Fibroblast of the conjunctiva (primary cell): ENCODE measurements at regions not wholly inside any gene's neighbourhood (a gene's known extent, or its start where the extent isn't known, plus 50 kb on each side); places are given as distances from the start of the nearest gene placed in this dataset.

Experiments
- DNase-seq: peaks from one replicate; pipeline ENCODE4 v3.0.0-alpha.2; 2010; ENCODE audit warnings: low read depth

DNA sequence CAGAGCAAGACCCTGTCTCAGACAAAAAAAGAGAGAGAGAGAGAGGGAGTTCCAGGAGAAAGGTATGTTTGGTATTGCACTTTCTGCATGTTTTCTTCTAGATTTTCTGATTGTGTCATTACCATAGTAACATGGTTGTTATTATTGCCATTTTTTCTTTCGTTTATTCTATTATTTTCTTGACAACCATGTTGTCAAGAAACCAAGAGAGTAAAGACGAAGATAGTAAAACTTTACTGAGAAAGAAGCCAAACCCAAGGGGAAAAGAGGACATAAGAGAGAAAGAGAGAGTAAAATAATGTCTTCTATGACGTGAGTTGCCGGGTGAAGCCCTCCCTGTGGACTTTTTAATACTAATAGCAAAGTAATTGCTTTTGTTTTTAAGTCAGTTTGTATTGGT is 1186.0 kb upstream of the SEL1L start:
- DNase-seq: no peak

DNA sequence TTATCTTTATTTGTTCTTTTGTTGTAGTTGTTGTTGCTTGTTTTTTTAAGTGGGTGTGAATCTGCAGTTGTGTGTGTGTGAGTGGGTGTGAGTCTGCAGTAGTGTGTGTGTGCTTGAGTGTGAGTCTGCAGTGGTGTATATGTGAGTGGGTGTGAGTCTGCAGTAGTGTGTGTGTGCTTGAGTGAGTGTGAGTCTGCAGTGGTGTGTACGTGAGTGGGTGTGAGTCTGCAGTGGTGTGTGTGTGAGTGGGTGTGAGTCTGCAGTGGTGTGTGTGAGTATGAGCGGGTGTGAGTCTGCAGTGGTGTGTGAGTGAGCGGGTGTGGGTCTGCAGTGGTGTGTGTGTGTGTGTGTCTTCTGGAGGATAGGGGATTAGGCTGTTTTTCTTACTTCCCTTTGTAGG is 1186.8 kb upstream of the SEL1L start:
- DNase-seq: no peak

DNA sequence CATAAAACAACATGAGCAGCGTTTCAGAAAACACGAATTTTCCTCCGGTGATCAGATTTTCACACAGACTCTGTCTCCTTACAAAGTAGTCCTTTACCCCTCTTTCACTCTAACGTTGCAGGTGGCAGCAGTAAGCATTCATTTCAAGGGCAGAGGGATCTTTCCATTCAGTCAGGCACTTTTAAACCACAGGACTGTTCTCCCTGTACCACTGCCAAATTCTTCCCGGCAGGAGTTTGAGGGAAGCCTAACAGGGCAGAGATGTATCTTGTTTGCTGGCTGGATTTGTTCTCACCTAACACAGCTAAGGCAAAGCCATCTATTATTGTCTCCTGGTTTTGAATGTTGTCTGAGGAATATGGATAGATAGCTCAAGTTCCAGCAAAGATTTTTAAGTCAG is 1187.3 kb upstream of the SEL1L start:
- DNase-seq: no peak

DNA sequence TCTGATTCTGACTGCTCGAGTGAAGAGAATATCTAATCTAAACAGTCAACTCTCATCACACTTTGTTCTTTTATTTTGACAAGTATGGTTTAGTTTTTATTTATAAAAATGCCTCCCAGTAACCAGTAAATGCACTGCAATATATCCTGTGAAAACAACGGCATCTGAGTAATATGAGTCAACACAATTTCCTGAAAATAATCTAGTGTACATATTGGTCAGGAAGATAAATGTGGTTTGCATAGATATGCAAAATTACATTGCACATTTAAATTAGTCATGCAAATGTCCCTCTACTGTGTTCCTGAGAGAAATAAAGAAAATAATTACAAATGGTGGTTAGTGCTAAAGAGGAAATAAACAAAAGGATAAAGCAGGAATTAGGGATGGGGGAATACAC is 1190.7 kb upstream of the SEL1L start:
- DNase-seq: no peak

DNA sequence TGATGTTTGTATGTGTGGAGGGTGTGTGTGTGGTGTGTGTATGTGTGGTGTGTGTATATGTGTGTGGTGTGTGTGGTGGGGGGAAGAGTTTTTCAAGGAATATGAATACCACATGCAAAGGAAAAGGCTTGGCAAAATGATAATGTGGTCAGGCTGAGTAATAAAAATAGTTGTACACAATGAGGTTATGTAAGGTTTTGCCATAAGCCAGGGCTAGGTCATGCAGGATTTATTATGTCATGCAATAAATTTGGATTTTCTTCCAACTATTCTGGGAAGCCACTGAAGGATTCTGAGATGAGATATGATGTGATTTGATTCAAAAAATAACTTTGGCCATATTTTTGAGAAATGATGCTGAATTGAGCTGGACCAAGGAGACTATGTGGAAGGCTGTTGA is 1191.6 kb upstream of the SEL1L start:
- DNase-seq: no peak

DNA sequence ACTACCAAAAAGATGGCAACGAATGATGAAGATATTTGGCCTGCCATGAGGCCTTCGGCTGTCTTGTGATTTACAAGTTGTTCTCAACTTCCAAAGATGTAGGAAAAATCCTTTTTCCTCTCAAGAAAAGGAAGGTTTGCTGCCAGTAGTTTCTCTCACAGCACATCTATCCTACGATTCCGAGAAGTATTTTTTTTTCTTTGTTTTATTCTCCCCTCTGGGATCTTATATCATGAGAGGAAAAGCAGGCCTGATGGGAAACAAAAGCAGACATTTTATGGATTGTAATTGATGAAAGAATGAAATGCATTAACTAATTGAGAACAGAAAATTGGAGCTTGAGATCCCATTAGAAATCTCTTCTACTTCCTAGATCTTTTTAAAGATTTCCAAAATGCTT is 1197.9 kb upstream of the SEL1L start:
- no peak for DNase-seq

DNA sequence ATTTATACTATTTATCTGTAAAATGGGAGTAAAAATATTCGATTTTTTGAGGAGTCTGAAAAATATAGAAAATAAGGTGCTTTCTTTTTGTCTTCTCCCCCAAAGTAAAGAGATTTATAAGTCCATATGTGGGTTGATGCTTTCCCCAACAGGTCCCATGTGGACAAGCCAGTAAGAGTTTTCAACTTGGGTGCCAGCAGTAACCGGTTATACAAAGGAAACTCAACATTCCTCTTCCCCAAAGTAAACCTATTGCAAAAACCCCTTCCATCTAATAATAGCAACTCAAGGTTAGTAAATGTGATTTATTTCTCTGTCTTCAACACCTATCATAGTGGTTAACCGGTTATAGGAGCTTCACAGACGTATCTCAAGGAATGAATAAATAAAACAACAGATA is 1206.9 kb upstream of the SEL1L start:
- DNase-seq: no peak

DNA sequence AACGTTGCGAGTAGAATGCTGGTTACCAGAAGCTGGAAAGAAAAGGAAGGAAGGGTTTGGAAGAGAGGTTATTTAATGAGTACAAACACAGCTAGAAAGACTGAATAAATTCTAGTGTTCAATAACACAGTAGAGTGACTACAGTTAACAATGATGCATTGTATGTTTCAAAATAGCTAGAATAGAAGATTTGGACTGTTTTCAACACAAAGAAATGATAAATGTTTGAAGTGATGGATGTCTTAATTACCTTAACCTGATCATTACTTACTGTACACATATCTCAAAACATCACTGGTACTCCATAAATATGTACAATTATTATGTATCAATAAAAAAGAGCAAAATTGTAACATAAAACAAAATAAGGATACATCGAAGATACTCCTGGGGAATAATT is 1221.8 kb upstream of the SEL1L start:
- DNase-seq: no peak

DNA sequence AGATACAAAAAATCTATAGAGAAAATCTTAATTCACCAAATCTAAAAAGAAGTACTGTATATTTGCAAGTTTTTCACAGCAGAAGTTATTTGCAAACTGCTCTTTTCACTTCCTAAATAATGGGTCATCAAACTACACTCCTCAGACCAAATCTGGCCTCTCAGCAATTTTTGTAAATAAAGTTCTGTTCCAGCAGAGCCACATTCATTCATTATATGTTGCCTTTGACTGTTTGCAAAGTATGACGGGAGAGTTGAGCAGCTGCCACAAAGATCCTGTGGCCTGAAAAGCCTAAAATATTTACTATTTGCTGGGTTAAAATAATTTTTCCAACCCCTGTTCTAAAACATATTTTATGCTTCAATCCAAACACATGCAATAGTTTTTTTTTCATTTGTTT is 1222.3 kb upstream of the SEL1L start:
- no peak for DNase-seq

DNA sequence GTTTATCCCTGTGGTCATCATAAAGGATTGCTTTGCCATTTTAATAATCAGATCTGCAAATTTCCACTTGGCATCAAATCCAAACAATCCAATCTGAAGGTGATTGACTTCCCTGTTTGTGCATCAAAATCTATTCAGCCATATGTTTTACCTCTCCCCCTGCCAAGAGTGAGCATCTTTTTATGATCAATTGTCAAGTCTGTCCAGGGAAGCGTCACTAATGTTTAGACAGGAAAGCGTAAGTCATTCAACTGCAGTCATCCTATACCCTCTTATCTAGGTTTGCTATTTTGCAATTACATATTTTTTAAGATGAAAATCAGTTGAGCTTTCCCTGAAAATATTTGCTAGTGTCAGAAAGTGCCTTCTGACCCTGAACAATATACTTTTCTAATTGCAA is 1224.1 kb upstream of the SEL1L start:
- no peak for DNase-seq

DNA sequence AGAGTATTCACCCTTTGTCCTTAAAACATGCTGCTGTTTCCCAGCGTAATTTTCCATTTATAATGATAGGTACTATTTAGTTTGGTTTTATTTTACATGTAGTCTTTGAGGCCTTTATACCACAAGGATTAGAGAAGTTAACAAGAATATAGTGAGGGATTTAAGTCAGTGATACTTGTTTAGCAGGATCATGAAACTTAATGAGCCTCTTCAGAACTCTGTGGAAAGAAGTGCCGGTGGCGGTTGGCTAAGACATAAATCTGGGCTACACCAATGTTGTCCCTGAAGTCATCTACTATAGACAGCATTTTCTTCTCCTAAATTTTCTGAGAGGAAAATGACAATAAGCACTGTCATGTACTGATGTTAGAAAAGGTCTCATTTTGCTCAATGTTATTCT is 1226.0 kb upstream of the SEL1L start:
- no peak for DNase-seq

DNA sequence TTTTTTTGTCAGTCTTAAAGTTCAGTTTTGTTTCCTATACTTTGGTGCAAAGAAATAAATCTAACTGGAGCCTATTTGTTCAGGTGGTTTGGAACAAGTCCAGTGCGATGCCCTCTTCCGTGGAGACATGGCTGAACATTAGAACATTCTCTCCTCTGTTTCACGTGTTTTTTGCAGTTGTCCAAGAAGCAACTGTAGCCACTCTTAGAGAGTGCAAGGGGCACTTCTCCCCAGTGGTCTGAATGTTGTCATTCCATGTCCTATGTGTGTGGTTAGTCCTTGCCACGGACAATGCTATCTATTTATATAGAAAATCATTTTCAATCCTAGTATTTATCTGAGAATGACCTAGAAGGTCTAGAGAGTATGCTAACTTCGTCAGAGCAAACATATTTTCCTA is 1232.5 kb upstream of the SEL1L start:
- no peak for DNase-seq

DNA sequence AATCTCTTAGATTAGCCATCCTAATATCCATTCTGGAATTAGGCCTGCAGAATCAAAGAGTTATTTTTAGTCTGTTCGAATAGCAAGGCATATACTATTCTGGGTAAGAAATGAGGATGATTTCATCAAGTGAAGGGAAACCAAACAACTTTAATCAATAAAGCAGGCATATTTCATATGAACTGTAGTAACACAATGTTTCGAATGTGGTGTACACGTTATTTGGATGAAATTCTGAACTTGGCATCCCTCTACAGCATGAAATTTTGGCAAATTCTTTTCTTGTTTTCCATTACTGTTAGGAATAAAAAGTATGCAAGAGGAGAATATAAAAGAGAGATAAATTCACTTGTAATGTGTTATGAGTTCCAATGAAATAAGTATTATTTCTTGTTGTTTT is 1233.3 kb upstream of the SEL1L start:
- DNase-seq: no peak

DNA sequence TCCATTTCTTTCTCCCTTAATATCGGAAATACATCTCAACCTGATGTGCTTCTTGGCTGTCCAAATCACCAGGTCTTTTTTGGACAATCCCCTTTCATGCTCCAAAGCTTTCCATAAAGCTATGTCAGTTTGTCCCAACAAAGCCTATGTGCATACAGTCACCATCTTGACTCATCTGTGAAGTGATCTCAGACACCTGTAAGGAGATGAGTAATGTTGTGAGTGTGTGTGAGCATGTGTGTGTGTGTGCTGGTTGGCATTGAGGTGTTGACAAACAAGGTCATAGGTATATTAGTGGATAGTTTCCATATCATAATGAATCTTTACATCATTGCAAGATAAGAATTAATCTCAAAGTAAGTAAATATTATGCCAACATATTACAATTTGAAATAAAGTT is 1243.3 kb upstream of the SEL1L start:
- no peak for DNase-seq

DNA sequence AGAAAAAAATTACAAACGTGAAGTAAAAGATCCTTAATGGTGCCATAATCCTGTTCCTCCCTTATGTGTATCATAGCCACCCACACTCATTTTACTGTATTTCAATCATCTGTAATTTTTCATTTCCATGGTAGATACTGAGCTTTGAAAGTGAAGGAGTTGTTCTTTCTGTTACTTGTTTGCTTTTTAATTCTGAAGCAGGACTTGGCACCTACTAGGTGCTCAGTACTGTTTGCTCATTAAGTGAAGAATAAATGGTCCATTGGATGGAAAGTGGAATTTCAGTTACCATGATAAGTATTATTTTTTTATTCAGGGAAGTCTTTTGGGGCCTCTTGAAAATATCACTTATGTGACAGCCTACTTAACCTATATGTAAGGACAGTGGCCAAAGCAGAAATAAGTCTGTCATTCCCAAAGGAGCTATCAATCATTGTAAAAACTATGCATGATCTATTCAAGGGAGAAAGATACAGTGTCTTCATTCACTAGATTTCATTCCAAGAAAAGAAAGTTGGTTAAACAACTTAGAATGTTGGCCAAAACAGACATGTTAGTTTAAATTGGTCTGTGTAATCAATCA is 1244.4 kb upstream of the SEL1L start:
- DNase-seq: no peak

DNA sequence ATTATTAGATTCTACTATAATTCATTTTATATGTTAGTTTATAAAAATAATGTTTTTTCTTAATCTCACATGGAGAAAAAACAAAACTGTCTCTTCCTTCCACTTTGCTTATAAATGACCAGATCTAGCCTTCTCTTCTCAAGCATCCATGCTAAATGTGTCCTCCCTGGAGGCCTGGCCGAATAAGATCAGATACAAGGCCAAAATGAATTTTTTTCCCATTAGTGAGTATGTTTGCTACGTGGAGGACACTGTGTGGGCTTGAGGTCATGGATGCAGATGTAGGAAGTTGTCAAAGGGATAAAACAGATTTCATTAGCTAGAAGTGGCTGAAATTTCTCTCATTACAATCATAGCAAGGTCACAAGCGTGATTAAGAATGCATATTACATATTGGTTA is 1244.9 kb upstream of the SEL1L start:
- DNase-seq: no peak

DNA sequence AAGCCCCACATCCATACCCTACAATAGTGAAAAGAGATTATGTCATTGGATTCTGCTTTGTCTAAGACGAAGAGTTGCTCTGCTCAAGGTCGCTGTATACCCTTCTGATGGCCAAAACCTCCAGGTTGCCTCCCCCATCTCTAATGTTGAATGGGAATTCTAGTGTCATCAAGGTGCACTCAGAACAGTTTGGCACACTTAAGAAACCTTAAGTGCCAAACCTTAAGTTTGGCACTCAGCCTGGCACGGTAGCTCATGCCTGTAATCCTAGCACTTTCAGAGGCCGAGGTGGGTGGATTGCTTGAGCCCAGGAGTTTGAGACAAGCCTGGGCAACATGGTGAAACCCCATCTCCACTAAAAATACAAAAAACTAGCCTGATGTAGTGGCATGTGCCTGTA is 1245.6 kb upstream of the SEL1L start:
- DNase-seq: no peak

DNA sequence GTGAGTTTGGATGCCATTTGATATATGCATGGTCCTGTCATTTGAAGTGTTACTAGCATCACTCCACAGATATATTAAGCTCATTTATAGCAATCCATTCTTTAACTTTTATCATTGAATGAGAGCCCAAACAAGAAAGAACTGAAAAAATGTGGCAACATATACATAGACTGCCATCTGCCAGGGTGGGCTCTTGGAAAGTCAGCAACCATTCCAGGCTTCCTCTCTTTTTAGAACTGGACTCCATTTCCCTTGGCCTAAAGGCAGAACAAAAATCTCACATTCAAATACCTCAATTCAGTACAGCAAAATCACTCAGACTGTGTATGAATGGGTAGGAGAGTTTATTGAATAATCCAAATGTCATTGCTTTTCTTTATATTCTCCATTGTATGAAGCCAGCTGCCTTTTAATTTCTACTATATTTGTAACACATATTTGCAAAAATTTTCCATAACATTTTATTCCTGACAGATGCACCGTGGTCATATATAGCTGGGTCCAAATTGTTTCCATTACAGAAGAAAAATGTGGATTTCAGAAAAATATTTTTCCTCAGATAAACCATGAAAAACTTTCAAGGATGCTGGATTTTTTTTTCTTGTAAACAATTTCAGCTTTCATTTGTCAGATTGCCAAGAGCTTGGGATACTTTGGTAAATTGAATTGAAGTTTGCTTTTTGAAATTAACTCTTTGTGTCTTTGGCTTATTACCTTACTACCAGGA is 1252.3 kb upstream of the SEL1L start:
- no peak for DNase-seq

DNA sequence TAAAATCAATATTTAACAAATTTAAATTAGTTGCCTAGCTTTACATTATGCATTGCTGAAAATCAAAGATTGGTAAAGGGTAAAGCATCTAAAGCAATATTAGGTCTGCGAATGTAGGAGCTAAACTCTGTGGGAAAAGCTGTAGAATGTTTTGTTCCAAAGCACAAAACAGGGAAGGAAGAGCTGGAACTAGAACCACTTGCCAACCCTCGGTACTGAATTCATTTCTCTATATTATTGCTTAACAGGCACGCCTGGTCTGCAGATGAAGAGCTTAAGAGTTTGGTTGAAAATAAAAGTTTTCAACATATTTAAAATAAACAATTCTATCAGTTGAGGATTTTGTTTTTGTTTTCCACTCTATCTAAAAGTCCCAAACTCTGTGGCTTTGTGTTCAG is 1252.8 kb upstream of the SEL1L start:
- DNase-seq: no peak

DNA sequence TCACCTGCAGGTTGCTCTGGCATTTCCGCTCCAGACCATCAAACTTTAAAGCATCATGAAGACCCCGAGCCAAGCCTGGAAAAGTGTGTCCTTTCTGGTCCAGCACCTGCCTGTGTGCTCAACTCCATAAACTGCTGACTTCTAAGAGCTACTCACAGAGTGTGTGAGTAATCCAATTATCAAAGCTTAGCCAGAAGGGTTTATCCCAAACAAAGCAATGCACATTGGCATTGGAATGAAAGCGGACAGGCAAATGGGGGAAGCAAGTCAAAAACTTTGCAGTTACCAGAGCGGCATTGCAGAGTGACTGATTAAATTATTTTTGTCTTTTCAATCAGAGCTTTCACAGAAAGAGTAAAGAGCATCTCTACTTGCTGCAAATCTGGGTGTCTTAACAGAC is 1262.4 kb upstream of the SEL1L start:
- DNase-seq: no peak

DNA sequence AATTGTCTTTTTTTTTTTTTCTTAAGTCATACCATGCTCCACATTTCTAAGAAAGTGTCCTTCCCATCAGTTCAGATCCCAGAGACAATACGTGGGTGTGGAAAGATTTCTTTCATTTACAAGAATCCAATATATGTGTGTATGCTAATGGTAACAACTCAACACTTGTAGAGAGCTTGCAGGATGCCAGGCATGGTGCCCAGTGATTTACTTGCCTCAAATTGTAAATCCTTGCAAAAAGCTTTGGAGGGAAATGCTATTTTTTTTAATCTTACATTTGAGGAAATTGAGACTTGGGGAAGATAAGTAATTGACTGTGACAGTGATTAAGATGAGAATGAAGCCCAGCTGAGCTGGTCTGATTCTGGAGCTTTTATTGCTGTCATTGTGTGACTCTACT is 1264.6 kb upstream of the SEL1L start:
- DNase-seq: no peak

DNA sequence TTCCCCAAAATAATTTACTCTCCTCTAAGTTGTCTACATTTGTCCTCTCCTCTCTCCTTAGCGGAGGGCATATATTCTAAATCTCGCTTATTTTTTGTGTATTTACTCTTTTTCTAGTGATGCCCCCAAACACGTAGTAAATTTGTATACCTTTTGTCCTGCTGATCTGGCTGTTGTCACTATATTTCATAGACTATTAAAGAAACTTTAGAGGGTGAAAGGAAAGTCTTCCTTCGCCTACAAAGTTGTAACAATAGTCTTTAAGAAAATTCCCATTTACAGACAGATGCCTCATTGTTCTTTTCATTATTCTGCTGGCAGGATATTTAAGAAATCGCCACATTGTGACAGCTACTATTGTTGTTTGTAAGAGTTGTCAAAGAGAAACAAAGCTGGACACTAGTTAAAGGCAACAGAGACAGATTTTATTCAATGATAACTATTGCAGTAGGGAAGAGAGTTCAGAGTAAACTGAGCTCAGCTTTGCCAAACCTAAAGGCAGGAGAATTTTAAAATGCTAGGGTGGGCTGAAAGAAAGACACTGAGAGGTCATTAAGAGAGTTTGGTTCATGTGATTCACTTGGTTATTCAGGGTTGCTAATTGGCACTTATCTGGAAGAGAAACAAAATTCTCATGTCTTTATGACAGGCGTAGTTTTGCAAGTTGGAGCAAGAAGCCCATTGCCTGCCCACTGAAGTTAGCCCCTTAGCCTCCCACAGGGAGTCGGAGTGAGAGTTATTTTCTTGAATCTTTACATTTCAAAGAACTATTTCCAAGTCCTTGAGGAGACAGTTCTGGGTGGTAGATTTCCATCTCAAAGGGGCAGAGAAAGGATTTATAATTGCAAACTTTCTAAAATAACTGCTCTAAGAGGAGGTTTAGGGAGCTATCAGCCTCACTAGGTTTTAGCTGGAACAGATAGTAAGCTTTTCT is 1272.5 kb upstream of the SEL1L start:
- DNase-seq: no peak

DNA sequence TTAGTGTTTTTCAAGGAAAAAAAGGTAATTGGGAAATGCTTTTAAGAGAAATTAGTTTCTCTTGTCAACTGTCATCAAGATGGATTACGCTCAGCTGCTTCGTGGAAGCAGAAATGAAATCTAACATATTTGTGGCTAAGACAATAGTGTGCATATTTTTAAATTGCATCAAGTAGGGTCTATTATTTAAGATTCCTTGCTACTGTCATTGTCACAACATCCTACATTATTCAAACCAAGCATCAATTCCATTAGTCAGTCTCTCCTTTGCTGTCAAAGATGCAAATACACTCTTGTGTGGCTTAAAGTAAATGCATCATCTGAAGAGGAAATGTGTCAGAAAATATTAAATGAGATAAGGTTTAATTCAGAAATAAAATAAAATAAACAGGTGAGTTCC is 1277.6 kb upstream of the SEL1L start:
- DNase-seq: no peak
